ENCODE measurements at regions not wholly inside any gene's neighbourhood (a gene's known extent, or its start where the extent isn't known, plus 50 kb on each side); places are given as distances from the start of the nearest gene placed in this dataset.

DNA sequence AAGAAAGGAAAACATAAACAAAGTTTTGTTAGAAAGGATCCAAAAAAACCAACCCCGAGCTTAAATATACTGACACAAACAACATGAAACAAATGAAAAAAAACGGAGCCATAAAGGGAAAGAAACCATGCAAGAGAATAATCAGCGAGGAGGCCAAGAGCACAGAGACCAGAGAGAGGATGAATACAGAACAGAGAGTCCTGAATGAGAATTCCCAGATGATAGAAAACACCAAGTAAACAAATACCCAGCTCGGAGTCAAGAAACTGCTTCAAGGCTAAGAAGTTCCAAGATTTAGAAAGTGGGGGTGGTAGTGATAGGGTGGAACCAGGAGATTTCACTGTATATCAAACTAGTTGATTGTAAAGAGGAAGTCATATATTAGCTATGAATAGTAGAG, 313.3 kb downstream of the OSR1 start:
- peak overlapping the region in 1 of 4 donors; percentile 47 for H3K27ac ChIP-seq
- no peaks in the 10 kb centered on the region for H3K36me3 ChIP-seq
- no peaks in the 10 kb centered on the region for H3K9me3 ChIP-seq
- H3K27me3 ChIP-seq: no peaks in the 10 kb centered on the region
- 52 to 63% methylated on average over 4 of the region's 4 CpGs for WGBS, 2 donors
- TF ChIP-seq POLR2A (IDR thresholded peaks at IDR 0.05) (no peak), EP300 (IDR thresholded peaks at IDR 0.05) (peak in 1 of 2 donors; percentile 29)
- TF ChIP-seq, protein P1, sequence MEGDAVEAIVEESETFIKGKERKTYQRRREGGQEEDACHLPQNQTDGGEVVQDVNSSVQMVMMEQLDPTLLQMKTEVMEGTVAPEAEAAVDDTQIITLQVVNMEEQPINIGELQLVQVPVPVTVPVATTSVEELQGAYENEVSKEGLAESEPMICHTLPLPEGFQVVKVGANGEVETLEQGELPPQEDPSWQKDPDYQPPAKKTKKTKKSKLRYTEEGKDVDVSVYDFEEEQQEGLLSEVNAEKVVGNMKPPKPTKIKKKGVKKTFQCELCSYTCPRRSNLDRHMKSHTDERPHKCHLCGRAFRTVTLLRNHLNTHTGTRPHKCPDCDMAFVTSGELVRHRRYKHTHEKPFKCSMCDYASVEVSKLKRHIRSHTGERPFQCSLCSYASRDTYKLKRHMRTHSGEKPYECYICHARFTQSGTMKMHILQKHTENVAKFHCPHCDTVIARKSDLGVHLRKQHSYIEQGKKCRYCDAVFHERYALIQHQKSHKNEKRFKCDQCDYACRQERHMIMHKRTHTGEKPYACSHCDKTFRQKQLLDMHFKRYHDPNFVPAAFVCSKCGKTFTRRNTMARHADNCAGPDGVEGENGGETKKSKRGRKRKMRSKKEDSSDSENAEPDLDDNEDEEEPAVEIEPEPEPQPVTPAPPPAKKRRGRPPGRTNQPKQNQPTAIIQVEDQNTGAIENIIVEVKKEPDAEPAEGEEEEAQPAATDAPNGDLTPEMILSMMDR (IDR thresholded peaks at IDR 0.05): no peak
- DNase-seq (ENCODE audit: low spot score in 2 of 2): no peak
- H3K4me3 ChIP-seq: no peak overlapping the region
- H3K4me1 ChIP-seq: no peaks in the 10 kb centered on the region

DNA sequence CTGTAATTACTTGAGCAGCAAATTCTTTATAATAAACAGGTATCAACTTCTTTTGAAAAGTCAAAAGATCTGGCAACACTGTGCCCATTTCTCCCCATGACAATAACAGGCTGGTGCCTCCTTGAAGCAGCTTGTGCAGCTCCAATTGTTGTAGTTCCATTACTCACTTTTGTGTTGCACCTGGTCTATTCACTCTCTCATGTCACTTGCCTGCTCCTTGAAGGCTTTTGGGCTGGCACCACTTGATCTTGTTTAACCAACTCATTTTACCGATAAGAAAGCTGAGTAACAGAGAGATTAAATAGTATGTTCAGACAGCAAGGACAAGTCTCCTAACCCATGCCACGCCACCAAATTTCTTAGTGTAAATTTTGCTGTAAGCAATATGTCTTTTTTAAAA, 314.5 kb downstream of the OSR1 start:
- Histone ChIP-seq H3K9me3 (no peaks in the 10 kb centered on the region), H3K4me1 (no peaks in the 10 kb centered on the region), H3K27ac (no peak overlapping the region), H3K4me3 (no peak overlapping the region), H3K27me3 (no peaks in the 10 kb centered on the region), H3K36me3 (no peaks in the 10 kb centered on the region)
- no peak for TF ChIP-seq POLR2A (IDR thresholded peaks at IDR 0.05)
- TF ChIP-seq, protein P1 (IDR thresholded peaks at IDR 0.05): no peak
- no peak for TF ChIP-seq EP300 (IDR thresholded peaks at IDR 0.05)
- DNase-seq (ENCODE audit: low spot score in 2 of 2): no peak
- 96 to 97% methylated on average over 2 of the region's 2 CpGs for WGBS, 2 donors

DNA sequence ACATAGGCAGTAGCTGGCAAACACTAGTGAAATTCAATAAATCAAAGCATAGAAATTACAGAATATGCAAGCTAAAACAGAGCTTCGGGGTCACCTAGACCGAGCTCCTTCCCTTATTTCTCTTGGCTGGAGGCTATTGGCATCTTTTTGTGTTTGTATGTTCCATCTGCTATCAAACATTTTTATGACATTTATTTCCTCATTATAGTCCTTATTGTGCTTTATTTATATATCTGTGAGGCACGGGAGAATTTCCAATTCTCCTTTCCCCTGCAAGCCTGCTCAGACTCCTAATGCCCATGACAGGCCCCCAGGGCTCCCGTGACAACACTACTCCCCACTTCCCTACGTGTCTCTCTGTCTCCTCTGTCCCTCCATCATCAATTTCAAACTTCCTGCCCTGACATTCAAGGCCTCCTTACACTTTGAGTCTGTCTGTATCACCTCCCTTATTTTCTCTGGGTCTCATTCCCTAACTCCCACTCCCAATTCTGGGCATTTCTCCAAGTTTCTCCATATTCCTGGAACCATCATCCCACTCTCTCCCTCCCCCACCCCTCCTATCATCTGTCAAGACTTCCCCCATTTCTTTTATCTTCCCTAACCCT, 316.9 kb downstream of the OSR1 start:
- Histone ChIP-seq H3K27ac (no peak overlapping the region), H3K4me3 (no peak overlapping the region), H3K27me3 (no peaks in the 10 kb centered on the region), H3K36me3 (no peaks in the 10 kb centered on the region), H3K4me1 (peaks cover 0 to 5% (median 1%) of the 10 kb centered on the region in 4 donors), H3K9me3 (no peaks in the 10 kb centered on the region)
- 57 to 59% methylated on average over 5 of the region's 5 CpGs for WGBS, 2 donors
- no peak for TF ChIP-seq POLR2A (IDR thresholded peaks at IDR 0.05)
- no peak for TF ChIP-seq EP300 (IDR thresholded peaks at IDR 0.05)
- TF ChIP-seq, protein P1 (IDR thresholded peaks at IDR 0.05): no peak
- DNase-seq (ENCODE audit: low spot score in 2 of 2): no peak

DNA sequence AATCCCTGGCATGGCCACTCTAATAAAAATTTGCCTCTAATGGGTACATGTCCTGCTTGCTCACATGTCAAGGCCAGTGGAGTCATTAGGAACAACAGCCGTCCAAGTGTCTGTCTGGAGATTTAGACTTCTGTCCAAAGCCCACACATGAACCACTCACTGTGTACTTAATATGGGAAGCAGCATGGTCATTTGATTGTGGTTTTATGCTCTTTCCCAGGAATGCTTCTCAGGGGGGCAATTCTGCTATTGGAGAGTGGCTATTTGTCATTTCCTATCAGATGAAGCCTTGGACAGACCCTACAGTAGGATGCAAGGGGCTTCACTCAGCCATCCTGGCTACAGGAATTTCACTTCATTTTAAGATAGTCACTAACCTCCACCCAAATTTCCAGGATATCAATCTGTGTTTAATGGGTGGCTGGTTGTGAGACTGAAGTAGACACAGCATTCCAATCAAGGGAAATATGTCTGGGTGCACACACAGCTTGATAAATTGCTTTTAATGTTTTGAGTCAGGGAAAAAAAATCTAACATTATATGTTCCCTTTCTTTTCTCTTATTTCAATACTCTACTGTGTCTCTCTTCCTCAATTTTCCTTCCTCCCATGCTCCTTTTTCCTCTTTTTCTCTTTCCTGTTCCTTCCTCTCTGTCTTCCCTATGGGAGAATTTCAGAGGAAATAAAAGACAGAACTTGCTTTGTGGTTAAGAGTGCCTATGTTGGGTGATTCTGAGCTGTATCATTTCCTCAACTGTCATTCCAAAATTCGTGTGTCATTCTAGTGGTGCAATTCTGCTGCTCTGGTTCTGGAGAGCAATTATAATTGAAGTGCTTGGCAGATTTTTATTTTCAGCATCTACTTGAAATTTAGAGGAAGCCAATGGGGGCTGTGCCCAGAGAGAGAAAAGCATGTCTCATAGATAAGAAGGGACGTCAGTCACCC, 320.1 kb downstream of the OSR1 start:
- Histone ChIP-seq H3K4me1 (peaks cover 0 to 15% (median 1%) of the 10 kb centered on the region in 4 donors), H3K36me3 (no peaks in the 10 kb centered on the region), H3K4me3 (no peak overlapping the region), H3K9me3 (no peaks in the 10 kb centered on the region), H3K27me3 (no peaks in the 10 kb centered on the region), H3K27ac (peak overlapping the region in 1 of 4 donors; percentile 8)
- TF ChIP-seq, protein P1 (IDR thresholded peaks at IDR 0.05): no peak
- TF ChIP-seq POLR2A (IDR thresholded peaks at IDR 0.05) (no peak), EP300 (IDR thresholded peaks at IDR 0.05) (no peak)
- DNase-seq (ENCODE audit: low spot score in 2 of 2): no peak
- 49 to 56% methylated on average over 3 of the region's 3 CpGs for WGBS, 2 donors

DNA sequence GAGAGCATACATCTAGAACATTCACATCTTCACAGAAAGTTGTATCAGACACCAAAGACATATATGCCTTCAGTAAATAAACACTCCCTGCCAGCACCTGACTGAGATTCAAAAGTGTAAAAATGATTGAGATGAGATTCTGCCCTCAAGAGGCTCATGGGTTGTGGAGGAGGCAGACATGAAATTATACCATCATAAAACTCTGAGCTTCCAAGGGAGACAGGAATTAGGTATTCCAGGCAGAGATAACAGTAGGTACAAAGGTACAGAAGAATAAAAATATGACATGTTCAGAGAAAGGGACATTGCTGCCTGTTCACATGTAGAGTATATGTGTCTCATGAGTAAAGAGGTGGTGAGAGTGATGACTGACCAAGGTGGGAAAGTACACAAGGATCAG, 322.3 kb downstream of the OSR1 start:
- no peaks in the 10 kb centered on the region for H3K9me3 ChIP-seq
- no peaks in the 10 kb centered on the region for H3K36me3 ChIP-seq
- H3K27ac ChIP-seq: no peak overlapping the region
- no peak for TF ChIP-seq EP300 (IDR thresholded peaks at IDR 0.05)
- TF ChIP-seq, protein P1 (IDR thresholded peaks at IDR 0.05): no peak
- TF ChIP-seq POLR2A (IDR thresholded peaks at IDR 0.05): no peak
- no peaks in the 10 kb centered on the region for H3K27me3 ChIP-seq
- H3K4me1 ChIP-seq: peaks cover 0 to 15% (median 1%) of the 10 kb centered on the region in 4 donors
- H3K4me3 ChIP-seq: no peak overlapping the region
- no peak for DNase-seq (ENCODE audit: low spot score in 2 of 2)
